SH-SY5Y (cell line): ENCODE measurements at regions not wholly inside any gene's neighbourhood (a gene's known extent, or its start where the extent isn't known, plus 50 kb on each side); places are given as distances from the start of the nearest gene placed in this dataset.

ENCODE experiments used
- GATA2 ChIP-seq: IDR thresholded peaks from 2 replicates; pipeline ENCODE4 v1.6.1; 2011; ENCODE audit warnings: mild to moderate bottlenecking, low read depth, low read length
- GATA3 ChIP-seq: IDR thresholded peaks from 2 replicates; pipeline ENCODE4 v1.6.1; 2011; ENCODE audit warnings: low read depth, mild to moderate bottlenecking, low read length, moderate library complexity

GRCh38 chr10:36630267-36630666 is 495.1 kb upstream of the ANKRD30A start:
- TF ChIP-seq GATA2 (no peak), GATA3 (no peak)
